ENCODE measurements at regions not wholly inside any gene's neighbourhood (a gene's known extent, or its start where the extent isn't known, plus 50 kb on each side); places are given as distances from the start of the nearest gene placed in this dataset.

DNA sequence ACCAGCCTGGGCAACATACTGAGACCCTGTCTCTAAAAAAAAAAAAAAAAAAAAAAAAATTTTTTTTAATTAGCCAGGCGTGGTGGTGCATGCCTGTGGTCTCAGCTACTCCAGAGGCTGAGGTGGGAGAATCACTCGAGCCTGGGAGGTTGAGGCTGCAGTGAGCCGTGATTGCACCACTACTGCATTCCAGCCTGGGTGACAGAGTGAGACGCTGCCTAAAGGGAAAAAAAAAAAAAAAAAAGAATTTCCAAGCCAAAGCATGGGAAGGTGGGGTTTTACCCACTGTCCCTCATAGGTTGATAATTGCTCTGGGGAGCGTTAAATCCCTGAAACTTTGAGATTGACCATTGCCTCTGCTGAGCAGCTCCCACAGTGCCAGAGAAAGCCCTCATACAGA, 427.5 kb downstream of the BCOR start:
- DNase-seq (ENCODE audit: low spot score in 2 of 2), result no peak
- Histone ChIP-seq H3K9me3 (no peaks in the 10 kb centered on the region), H3K27ac (no peak overlapping the region), H3K4me3 (no peak overlapping the region), H3K27me3 (peaks cover 0 to 67% of the 10 kb centered on the region in 2 donors), H3K4me1 (no peaks in the 10 kb centered on the region), H3K36me3 (no peaks in the 10 kb centered on the region)
- TF ChIP-seq, protein P1, sequence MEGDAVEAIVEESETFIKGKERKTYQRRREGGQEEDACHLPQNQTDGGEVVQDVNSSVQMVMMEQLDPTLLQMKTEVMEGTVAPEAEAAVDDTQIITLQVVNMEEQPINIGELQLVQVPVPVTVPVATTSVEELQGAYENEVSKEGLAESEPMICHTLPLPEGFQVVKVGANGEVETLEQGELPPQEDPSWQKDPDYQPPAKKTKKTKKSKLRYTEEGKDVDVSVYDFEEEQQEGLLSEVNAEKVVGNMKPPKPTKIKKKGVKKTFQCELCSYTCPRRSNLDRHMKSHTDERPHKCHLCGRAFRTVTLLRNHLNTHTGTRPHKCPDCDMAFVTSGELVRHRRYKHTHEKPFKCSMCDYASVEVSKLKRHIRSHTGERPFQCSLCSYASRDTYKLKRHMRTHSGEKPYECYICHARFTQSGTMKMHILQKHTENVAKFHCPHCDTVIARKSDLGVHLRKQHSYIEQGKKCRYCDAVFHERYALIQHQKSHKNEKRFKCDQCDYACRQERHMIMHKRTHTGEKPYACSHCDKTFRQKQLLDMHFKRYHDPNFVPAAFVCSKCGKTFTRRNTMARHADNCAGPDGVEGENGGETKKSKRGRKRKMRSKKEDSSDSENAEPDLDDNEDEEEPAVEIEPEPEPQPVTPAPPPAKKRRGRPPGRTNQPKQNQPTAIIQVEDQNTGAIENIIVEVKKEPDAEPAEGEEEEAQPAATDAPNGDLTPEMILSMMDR (IDR thresholded peaks at IDR 0.05), result no peak
- TF ChIP-seq POLR2A (IDR thresholded peaks at IDR 0.05) (no peak), POLR2AphosphoS5 (IDR thresholded peaks at IDR 0.05) (no peak)
- intact Hi-C loops (cut with DNase I; ENCODE audit: low total_unique reads), result loop anchor here (2.0 kb wide), 1 partner anchor 41 kb away; no protein-coding TSS in a partner anchor

DNA sequence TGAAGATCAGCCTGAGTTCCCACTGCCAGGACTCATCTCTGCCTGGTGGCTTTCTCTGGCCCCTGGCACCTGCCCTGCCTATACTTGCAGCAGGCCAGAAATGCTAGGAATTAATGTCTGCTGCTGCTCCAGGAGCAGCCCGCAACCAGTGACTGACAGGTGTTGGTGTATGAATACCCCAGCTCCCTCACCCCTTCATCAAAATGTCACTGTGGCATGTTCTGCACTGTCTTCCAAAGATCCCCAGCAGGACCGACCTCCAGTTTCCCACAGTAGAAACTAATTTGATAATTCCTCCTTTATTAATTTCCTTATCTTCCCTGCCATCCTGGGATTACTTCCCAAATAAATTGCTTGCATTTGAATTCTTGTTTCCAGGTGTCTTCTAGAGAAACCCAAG, 425.4 kb downstream of the BCOR start:
- H3K4me1 ChIP-seq, result no peaks in the 10 kb centered on the region
- no peaks in the 10 kb centered on the region for H3K36me3 ChIP-seq
- no peak for TF ChIP-seq POLR2AphosphoS5 (IDR thresholded peaks at IDR 0.05)
- H3K27me3 ChIP-seq, result peaks cover 0 to 62% of the 10 kb centered on the region in 2 donors
- intact Hi-C loops (cut with DNase I; ENCODE audit: low total_unique reads), result no loop called here
- H3K9me3 ChIP-seq, result peaks cover 0 to 12% of the 10 kb centered on the region in 2 donors
- no peak overlapping the region for H3K27ac ChIP-seq
- no peak overlapping the region for H3K4me3 ChIP-seq
- DNase-seq (ENCODE audit: low spot score in 2 of 2), result no peak

DNA sequence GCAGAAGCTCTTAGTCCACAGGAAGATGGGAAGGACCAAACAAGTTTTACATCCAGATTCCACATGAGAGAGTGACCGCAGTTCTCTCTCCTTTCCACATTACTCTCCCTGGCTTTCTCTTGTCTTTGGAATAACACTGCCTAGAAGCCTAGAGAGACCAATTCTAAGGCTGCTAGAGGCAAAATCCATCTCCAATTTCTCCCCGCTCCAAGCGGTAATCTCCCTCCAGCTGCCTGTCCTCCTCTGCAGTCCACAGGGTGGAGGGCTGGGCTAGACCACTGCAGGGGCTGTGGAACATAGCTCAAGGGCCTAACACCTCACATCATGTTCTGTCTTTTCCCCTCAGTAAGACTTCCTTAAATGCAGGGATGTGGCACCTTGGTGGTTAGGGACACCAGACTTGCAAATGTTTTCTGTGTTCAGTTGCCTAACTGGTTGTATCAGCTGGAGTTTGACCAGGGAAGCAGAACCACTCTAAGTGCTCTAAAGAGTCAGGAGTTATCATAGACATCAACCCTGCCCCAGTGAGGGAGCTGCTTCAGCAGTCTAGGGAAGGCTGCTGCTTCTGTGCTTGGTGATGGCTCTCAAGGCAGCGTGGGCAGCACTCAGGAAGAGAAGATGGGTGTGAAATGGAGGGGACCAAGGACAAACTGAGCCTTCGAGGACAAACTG, 423.1 kb downstream of the BCOR start:
- intact Hi-C loops (cut with DNase I; ENCODE audit: low total_unique reads), result no loop called here
- no peak for TF ChIP-seq POLR2A (IDR thresholded peaks at IDR 0.05)
- TF ChIP-seq, protein P1 (IDR thresholded peaks at IDR 0.05), result no peak
- no peak for TF ChIP-seq POLR2AphosphoS5 (IDR thresholded peaks at IDR 0.05)

DNA sequence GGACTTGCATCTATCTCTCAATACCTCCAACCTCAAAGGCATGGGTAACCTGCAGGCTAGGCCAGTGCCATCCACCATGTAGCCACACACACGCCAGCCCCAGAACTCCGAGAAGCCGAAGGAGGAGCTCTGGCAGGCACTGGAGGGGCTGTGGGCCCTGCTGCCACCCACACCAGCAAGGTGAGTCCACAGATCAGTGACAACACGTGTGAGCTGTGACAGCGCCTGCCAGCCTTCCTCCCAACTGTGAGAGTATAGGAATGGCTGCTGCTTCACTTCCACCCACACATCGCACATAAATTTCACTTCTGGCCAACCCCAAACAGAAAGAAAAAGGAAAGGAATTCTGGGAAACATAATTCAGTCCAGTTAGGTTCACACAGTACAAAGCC, 422.6 kb downstream of the BCOR start:
- H3K27me3 ChIP-seq, result peaks cover 0 to 53% of the 10 kb centered on the region in 2 donors
- no peak for DNase-seq (ENCODE audit: low spot score in 2 of 2)
- H3K36me3 ChIP-seq, result no peaks in the 10 kb centered on the region
- H3K4me3 ChIP-seq, result no peak overlapping the region
- H3K9me3 ChIP-seq, result peaks cover 0 to 12% of the 10 kb centered on the region in 2 donors
- no peaks in the 10 kb centered on the region for H3K4me1 ChIP-seq
- intact Hi-C loops (cut with DNase I; ENCODE audit: low total_unique reads), result no loop called here
- peak overlapping the region in 1 of 2 donors; percentile 20 for H3K27ac ChIP-seq
- no peak for TF ChIP-seq POLR2AphosphoS5 (IDR thresholded peaks at IDR 0.05)
- no peak for TF ChIP-seq POLR2A (IDR thresholded peaks at IDR 0.05)
- TF ChIP-seq, protein P1 (IDR thresholded peaks at IDR 0.05), result no peak

More for the DNA sequence above, 423.1 kb downstream of the BCOR start:
- no peak for DNase-seq (ENCODE audit: low spot score in 2 of 2)
- Histone ChIP-seq H3K27ac (peak overlapping the region in 1 of 2 donors; percentile 20), H3K9me3 (peaks cover 0 to 12% of the 10 kb centered on the region in 2 donors), H3K4me3 (no peak overlapping the region), H3K4me1 (no peaks in the 10 kb centered on the region), H3K36me3 (no peaks in the 10 kb centered on the region), H3K27me3 (peaks cover 0 to 51% of the 10 kb centered on the region in 2 donors)

DNA sequence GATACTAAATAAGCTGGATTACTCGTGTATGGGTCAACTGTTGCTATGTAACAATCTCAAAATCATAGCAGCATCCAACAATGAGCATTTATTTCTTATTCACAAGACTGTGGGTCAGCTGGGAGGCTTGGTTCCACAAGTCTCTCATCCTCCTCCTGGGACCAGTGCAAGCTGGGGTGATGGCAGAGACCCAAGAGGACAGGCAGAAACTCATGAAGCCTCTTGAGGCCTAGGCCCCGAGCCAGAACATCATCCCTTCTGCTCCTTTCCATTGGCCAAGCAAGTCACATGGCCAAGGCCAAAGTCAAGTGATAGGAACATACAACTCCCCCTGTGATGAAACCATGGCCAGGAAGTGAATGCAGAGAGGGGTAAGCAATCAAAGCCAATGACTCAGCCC, 422.1 kb downstream of the BCOR start:
- TF ChIP-seq POLR2AphosphoS5 (IDR thresholded peaks at IDR 0.05), result no peak
- no peak for TF ChIP-seq POLR2A (IDR thresholded peaks at IDR 0.05)
- TF ChIP-seq, protein P1 (IDR thresholded peaks at IDR 0.05), result no peak
- Histone ChIP-seq H3K36me3 (no peaks in the 10 kb centered on the region), H3K27me3 (peaks cover 0 to 50% of the 10 kb centered on the region in 2 donors), H3K27ac (no peak overlapping the region), H3K4me1 (no peaks in the 10 kb centered on the region), H3K4me3 (no peak overlapping the region), H3K9me3 (peaks cover 0 to 12% of the 10 kb centered on the region in 2 donors)
- intact Hi-C loops (cut with DNase I; ENCODE audit: low total_unique reads), result no loop called here
- DNase-seq (ENCODE audit: low spot score in 2 of 2), result no peak
